Suprapubic skin (tissue), 3 donors: ENCODE measurements at regions not wholly inside any gene's neighbourhood (a gene's known extent, or its start where the extent isn't known, plus 50 kb on each side); places are given as distances from the start of the nearest gene placed in this dataset.

Experiments used
- EP300 ChIP-seq: sonication (generic); formaldehyde crosslinking; IDR thresholded peaks from one replicate; pipeline ENCODE4 v1.6.1; 2017; ENCODE audit warnings: antibody characterized with exemption
- POLR2A ChIP-seq, 2 donors: fragments of 450-650 bp; IDR thresholded peaks; one replicate each; pipeline ENCODE4 v1.6.1; 2017; ENCODE audit warnings: antibody characterized with exemption in 2 of 2, mild to moderate bottlenecking in 2 of 2, moderate library complexity in 2 of 2
- TF ChIP-seq, protein P1 (sequence below), 2 donors: fragments of 200-600 bp in 1 of 2; fragments of 450-650 bp in 1 of 2; sonication (generic) in 1 of 2; IDR thresholded peaks; one replicate each; pipeline ENCODE4 v1.5.1; 2016 to 2019; ENCODE audit warnings: antibody characterized with exemption in 2 of 2, mild to moderate bottlenecking in 1 of 2, moderate library complexity in 1 of 2

DNA sequence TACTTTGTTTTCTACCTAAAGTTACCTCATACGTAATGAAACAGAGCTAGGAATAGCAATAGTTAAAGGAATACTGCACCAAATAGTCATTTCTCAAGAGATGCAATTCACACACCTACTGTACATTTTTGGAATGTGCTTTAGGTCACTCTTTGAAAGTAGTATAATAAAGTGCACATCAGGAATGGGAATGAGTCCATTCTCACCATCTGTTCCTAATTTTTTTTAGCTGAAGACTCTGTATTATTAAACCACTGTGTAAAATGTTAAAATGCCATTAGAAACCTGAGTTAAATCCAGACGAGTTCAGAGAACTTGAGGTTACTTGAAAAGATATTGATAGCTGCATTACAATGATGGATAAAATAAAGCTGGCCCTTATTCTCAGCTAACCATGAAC lies 51.9 kb upstream of the EPHA7 start:
- TF ChIP-seq, protein P1, sequence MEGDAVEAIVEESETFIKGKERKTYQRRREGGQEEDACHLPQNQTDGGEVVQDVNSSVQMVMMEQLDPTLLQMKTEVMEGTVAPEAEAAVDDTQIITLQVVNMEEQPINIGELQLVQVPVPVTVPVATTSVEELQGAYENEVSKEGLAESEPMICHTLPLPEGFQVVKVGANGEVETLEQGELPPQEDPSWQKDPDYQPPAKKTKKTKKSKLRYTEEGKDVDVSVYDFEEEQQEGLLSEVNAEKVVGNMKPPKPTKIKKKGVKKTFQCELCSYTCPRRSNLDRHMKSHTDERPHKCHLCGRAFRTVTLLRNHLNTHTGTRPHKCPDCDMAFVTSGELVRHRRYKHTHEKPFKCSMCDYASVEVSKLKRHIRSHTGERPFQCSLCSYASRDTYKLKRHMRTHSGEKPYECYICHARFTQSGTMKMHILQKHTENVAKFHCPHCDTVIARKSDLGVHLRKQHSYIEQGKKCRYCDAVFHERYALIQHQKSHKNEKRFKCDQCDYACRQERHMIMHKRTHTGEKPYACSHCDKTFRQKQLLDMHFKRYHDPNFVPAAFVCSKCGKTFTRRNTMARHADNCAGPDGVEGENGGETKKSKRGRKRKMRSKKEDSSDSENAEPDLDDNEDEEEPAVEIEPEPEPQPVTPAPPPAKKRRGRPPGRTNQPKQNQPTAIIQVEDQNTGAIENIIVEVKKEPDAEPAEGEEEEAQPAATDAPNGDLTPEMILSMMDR (IDR thresholded peaks at IDR 0.05) = no peak
- TF ChIP-seq EP300 = no peak
- TF ChIP-seq POLR2A (IDR thresholded peaks at IDR 0.05) = no peak
